Pancreas (tissue), 10 donors: ENCODE measurements at regions not wholly inside any gene's neighbourhood (a gene's known extent, or its start where the extent isn't known, plus 50 kb on each side); places are given as distances from the start of the nearest gene placed in this dataset.

ENCODE experiments used
- ATAC-seq, 4 donors: fragments of 200-7000 bp; cut with Tn5 transposase; one replicate each; pipeline versions ENCODE4 v1.8.0 to v1.9.1; 2020; ENCODE audit warnings: mild to moderate bottlenecking in 4 of 4, moderate library complexity in 4 of 4
- DNase-seq, 6 donors: peaks; one replicate each; pipeline ENCODE4 v3.0.0-alpha.2; 2020
- FAIRE-seq: peaks from 2 replicates; lab custom pipeline; 2012; peaks lifted over from hg19 to GRCh38; lab: Jason Lieb, UNC
- H3K27ac ChIP-seq, 4 donors: fragments of 200-600 bp; sonication (generic); 1 replicate in 3 of 4; 2 replicates in 1 of 4; pipeline versions ENCODE4 v1.5.0 to v1.8.0; 2020
- H3K27me3 ChIP-seq, 4 donors: fragments of 200-600 bp; one replicate each; pipeline ENCODE4 v1.8.0; 2021
- H3K36me3 ChIP-seq, 3 donors: fragments of 200-600 bp; sonication (generic) in 1 of 3; one replicate each; pipeline versions ENCODE4 v1.5.0 to v1.8.0; 2020 to 2021
- H3K4me1 ChIP-seq, 3 donors: fragments of 200-600 bp; one replicate each; pipeline ENCODE4 v1.8.0; 2021
- H3K4me3 ChIP-seq, 4 donors: fragments of 200-600 bp; sonication (generic) in 2 of 4; one replicate each; pipeline versions ENCODE4 v1.5.0 to v1.8.0; 2020 to 2021
- H3K9me3 ChIP-seq, 4 donors: fragments of 200-600 bp; one replicate each; pipeline ENCODE4 v1.8.0; 2021
- WGBS, 2 donors: extraction: QIAGEN DNeasy Blood & Tissue Kit; methylation state at CpG; one replicate each; pipeline ENCODE4 v1.1.7; 2013; 5-methylcytosine and 5-hydroxymethylcytosine counted together
- intact Hi-C, 3 donors: fragments of 100-400 bp; cut with DNase I; formaldehyde crosslinking; loops; one replicate each; pipeline versions ENCODE4 v1.11.1 to v1.14.2; 2022
- TF ChIP-seq, protein P1 (sequence below), 4 donors: fragments of 200-600 bp; sonication (generic) in 3 of 4; IDR thresholded peaks; one replicate each; pipeline versions ENCODE4 v1.5.0 to v1.8.0; 2021; ENCODE audit warnings: antibody characterized with exemption in 4 of 4
- donor health status: healthy with polysubstance abuse.
- donor health status: DM: no; HTN: no; CAD: no; lungs with moderate emphysema.
- donor health status: DM: no; HTN: no; CAD: no.
- donor health status: control.
- donor health status: control.
- donor health status: Bipolar disorder and iron deficiency.
- donor health status: DM: yes; HTN: yes; CAD: no.
- donor health status: DM: no; HTN: no; CAD: no.
- donor health status: DM: no; HTN: no; CAD: no.
- donor health status: DM: yes; HTN: yes; CAD: no.

DNA sequence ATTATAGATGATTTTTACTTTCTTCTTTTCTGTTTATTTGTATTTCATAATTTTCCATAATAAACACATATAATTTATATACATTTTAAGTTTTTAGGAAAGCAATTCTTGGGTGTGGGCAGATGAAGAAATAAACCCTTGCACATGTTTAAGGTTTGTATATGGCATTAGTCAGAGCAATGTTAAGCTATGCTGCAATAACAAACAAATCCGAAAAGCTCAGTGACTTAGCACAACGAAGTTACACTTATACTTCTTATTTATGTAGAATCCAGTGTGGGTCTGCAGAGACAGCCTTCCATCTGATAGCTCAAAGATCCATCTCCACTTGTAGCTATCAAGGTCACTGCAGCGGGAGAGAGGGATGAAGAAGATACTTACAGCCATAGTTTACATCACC lies 68.5 kb upstream of the BARX2 start:
- WGBS, 2 donors, result 88 to 94% methylated on average over 3 of the region's 3 CpGs
- no peak for DNase-seq
- no peaks in the 10 kb centered on the region for H3K4me1 ChIP-seq
- intact Hi-C loops, result no loop called here
- no peaks in the 10 kb centered on the region for H3K36me3 ChIP-seq
- FAIRE-seq, result no peak
- H3K27me3 ChIP-seq, result no peaks in the 10 kb centered on the region
- H3K9me3 ChIP-seq, result no peaks in the 10 kb centered on the region
- no peak for ATAC-seq
- H3K4me3 ChIP-seq, result no peak overlapping the region
- TF ChIP-seq, protein P1, sequence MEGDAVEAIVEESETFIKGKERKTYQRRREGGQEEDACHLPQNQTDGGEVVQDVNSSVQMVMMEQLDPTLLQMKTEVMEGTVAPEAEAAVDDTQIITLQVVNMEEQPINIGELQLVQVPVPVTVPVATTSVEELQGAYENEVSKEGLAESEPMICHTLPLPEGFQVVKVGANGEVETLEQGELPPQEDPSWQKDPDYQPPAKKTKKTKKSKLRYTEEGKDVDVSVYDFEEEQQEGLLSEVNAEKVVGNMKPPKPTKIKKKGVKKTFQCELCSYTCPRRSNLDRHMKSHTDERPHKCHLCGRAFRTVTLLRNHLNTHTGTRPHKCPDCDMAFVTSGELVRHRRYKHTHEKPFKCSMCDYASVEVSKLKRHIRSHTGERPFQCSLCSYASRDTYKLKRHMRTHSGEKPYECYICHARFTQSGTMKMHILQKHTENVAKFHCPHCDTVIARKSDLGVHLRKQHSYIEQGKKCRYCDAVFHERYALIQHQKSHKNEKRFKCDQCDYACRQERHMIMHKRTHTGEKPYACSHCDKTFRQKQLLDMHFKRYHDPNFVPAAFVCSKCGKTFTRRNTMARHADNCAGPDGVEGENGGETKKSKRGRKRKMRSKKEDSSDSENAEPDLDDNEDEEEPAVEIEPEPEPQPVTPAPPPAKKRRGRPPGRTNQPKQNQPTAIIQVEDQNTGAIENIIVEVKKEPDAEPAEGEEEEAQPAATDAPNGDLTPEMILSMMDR (IDR thresholded peaks at IDR 0.05), result no peak
- H3K27ac ChIP-seq, result no peak overlapping the region

DNA sequence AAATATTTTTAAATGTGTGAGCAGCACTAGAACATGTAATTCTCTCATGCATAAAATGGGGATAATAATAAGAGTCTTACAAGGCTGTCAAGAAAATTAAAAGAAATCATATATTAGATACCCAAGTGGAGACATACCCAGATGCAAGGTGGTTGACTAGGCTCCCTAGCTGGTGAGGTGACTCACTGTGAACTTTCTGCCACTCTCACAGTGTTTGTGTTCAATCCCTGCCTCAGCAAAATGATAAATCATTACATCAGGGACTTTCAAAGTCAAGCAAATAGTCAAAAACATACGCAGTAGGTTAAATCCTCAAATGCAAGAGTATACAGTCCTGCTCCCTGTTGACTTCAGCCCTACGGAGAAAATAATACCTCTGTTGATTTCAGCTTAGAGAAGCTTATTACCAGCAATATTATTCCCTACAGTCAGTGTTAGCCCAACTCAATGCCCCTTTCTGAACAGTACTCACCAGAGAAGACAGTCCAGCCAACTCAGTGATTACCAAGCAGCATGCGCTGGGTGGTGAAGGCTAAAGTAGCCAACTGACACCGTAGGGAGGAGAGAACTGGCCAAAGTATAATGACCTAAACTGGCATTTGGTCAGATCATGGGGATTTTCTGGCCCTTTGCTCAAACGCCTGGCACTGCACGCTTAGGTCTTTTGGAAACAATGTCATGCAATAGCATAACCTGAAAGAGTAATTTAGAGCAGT lies 73.1 kb upstream of the BARX2 start:
- no peak for ATAC-seq
- Histone ChIP-seq H3K4me1 (no peaks in the 10 kb centered on the region), H3K9me3 (no peaks in the 10 kb centered on the region), H3K4me3 (no peak overlapping the region), H3K27ac (no peak overlapping the region), H3K27me3 (no peaks in the 10 kb centered on the region), H3K36me3 (no peaks in the 10 kb centered on the region)
- no peak for FAIRE-seq
- DNase-seq, result no peak
- intact Hi-C loops, result no loop called here
- 89 to 91% methylated on average over 6 of the region's 6 CpGs for WGBS, 2 donors
- TF ChIP-seq, protein P1 (IDR thresholded peaks at IDR 0.05), result no peak

DNA sequence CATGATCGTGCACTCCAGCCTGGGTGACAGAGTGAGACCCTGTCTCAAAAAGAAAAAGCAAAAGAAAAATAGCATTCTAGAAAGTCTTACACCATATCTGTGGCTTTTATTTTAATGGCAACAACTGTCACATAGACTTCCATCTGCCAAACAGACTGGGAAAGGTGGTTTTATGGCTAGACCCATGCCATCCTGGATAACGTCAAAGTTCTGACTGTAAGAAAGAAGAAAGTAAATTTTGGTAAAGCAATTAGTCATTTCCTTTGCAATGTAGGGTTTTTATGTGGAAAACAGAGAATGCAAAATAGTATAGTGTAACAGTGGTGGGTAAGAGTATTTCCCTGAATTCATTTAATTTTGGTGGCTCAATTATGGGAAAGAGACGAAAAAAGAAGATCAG lies 75.5 kb upstream of the BARX2 start:
- Histone ChIP-seq H3K36me3 (no peaks in the 10 kb centered on the region), H3K9me3 (no peaks in the 10 kb centered on the region), H3K27ac (no peak overlapping the region), H3K4me1 (no peaks in the 10 kb centered on the region), H3K27me3 (no peaks in the 10 kb centered on the region), H3K4me3 (no peak overlapping the region)
- no peak for FAIRE-seq
- WGBS, 2 donors, result 89 to 93% methylated on average over 3 of the region's 3 CpGs
- no peak for ATAC-seq
- DNase-seq, result no peak
- TF ChIP-seq, protein P1 (IDR thresholded peaks at IDR 0.05), result no peak
- intact Hi-C loops, result no loop called here

DNA sequence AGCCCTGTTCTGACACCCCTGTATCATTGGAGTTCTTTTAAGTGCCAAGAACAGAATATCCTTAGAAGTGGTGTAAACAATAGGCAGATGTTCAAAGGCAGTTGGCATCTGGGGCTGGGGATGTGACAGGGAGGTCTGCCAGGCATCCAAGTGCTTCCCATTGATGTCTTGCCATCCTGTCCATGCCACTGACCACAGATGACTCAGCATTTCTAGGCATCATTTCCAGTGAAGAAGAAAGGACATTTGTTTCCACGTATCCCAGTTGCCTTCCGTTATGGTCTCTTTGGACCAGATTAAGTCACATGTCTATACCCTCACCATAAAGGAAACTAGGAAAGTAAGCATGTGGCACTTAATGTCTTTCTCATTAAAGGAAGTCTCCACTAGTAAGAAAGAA lies 76.7 kb upstream of the BARX2 start:
- no peak for ATAC-seq
- TF ChIP-seq, protein P1 (IDR thresholded peaks at IDR 0.05), result no peak
- no peak for FAIRE-seq
- Histone ChIP-seq H3K9me3 (no peaks in the 10 kb centered on the region), H3K27ac (no peak overlapping the region), H3K27me3 (no peaks in the 10 kb centered on the region), H3K4me1 (no peaks in the 10 kb centered on the region), H3K4me3 (no peak overlapping the region), H3K36me3 (no peaks in the 10 kb centered on the region)
- no peak for DNase-seq
- intact Hi-C loops, result no loop called here
- WGBS, 2 donors, result 70 to 84% methylated on average over 2 of the region's 2 CpGs

DNA sequence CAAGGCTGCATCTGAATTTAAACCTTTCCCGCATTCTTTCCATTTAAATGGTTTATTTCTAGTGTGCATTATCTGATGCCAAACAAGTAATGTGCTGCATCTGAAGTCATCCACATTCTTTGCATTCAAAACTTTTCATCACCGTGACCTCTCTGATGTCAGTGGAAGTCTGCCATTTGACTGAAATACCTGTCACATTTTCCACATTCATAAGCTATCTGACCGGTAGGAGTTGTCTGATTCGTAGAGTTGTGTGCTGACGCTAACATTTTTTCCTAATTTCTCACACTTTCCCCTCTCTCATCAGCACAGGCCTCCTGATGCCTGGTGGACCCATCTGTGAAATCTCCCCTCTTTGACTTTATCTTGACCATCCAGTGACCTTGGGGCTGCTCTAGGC lies 79.9 kb upstream of the BARX2 start:
- peaks cover 2 to 8% (median 4%) of the 10 kb centered on the region in 3 donors for H3K4me1 ChIP-seq
- intact Hi-C loops, result no loop called here
- H3K27ac ChIP-seq, result no peak overlapping the region
- H3K27me3 ChIP-seq, result no peaks in the 10 kb centered on the region
- H3K4me3 ChIP-seq, result no peak overlapping the region
- DNase-seq, result no peak
- WGBS, 2 donors, result 89% methylated on average over 5 of the region's 5 CpGs
- no peaks in the 10 kb centered on the region for H3K36me3 ChIP-seq
- FAIRE-seq, result no peak
- H3K9me3 ChIP-seq, result no peaks in the 10 kb centered on the region
- TF ChIP-seq, protein P1 (IDR thresholded peaks at IDR 0.05), result no peak
- no peak for ATAC-seq
